ENCODE measurements at regions not wholly inside any gene's neighbourhood (a gene's known extent, or its start where the extent isn't known, plus 50 kb on each side); places are given as distances from the start of the nearest gene placed in this dataset.
"Not testable (repeated sequence)": the region's sequence is repeated elsewhere in the genome, so short reads cannot be mapped to it uniquely, and the experiment has no call there.

GRCh38 chr10:123318516-123318915, 164.3 kb downstream of the BUB3 start:
- no peak for DNase-seq (ENCODE audit: low spot score)

GRCh38 chr10:123320091-123320490, 165.9 kb downstream of the BUB3 start:
- DNase-seq (ENCODE audit: low spot score) = no peak

- no peak for DNase-seq (ENCODE audit: low spot score)
Observed at GRCh38 chr10:123323884-123324283, 169.7 kb downstream of the BUB3 start.

- DNase-seq (ENCODE audit: low spot score) = no peak
Observed at GRCh38 chr10:123325663-123326190, 171.5 kb downstream of the BUB3 start.

GRCh38 chr10:123326674-123327073, 172.5 kb downstream of the BUB3 start:
- no peak for DNase-seq (ENCODE audit: low spot score)

- DNase-seq (ENCODE audit: low spot score) = no peak
Observed at GRCh38 chr10:123327450-123327849, 173.2 kb downstream of the BUB3 start.

- no peak for DNase-seq (ENCODE audit: low spot score)
Observed at GRCh38 chr10:123327896-123328295, 173.7 kb downstream of the BUB3 start.

- DNase-seq (ENCODE audit: low spot score) = no peak
Observed at GRCh38 chr10:123331438-123331837, 177.2 kb downstream of the BUB3 start.

GRCh38 chr10:123346581-123346980, 192.4 kb downstream of the BUB3 start:
- no peak for DNase-seq (ENCODE audit: low spot score)

- DNase-seq (ENCODE audit: low spot score) = no peak
Observed at GRCh38 chr10:123348691-123349572, 194.7 kb downstream of the BUB3 start.

GRCh38 chr10:123351715-123352114, 197.5 kb downstream of the BUB3 start:
- DNase-seq (ENCODE audit: low spot score) = no peak

- no peak for DNase-seq (ENCODE audit: low spot score)
Observed at GRCh38 chr10:123354521-123354920, 200.3 kb downstream of the BUB3 start.

GRCh38 chr10:123355748-123356481, 201.7 kb downstream of the BUB3 start:
- DNase-seq (ENCODE audit: low spot score) = no peak

GRCh38 chr10:123356799-123357198, 202.6 kb downstream of the BUB3 start:
- no peak for DNase-seq (ENCODE audit: low spot score)

- DNase-seq (ENCODE audit: low spot score) = no peak
Observed at GRCh38 chr10:123357421-123357930, 203.3 kb downstream of the BUB3 start.

- no peak for DNase-seq (ENCODE audit: low spot score)
Observed at GRCh38 chr10:123359539-123359938, 205.3 kb downstream of the BUB3 start.

GRCh38 chr10:123361832-123362231, 207.6 kb downstream of the BUB3 start:
- DNase-seq (ENCODE audit: low spot score) = no peak

GRCh38 chr10:123367195-123367594, 213.0 kb downstream of the BUB3 start:
- no peak for DNase-seq (ENCODE audit: low spot score)

- DNase-seq (ENCODE audit: low spot score) = not testable (repeated sequence)
Observed at GRCh38 chr10:123371626-123372025, 217.4 kb downstream of the BUB3 start.

- DNase-seq (ENCODE audit: low spot score) = no peak
Observed at GRCh38 chr10:123373591-123373990, 219.4 kb downstream of the BUB3 start.

GRCh38 chr10:123375097-123375496, 220.9 kb downstream of the BUB3 start:
- DNase-seq (ENCODE audit: low spot score) = no peak

- no peak for DNase-seq (ENCODE audit: low spot score)
Observed at GRCh38 chr10:123375738-123376137, 221.5 kb downstream of the BUB3 start.

GRCh38 chr10:123377883-123378282, 223.7 kb downstream of the BUB3 start:
- no peak for DNase-seq (ENCODE audit: low spot score)

Measured in activated CD4-positive, alpha-beta T cell treated with anti-CD3 and anti-CD28 coated beads, Interleukin-2, Interleukin-4, amounts not matched to agents 100 ng/mL and 50 ng/mL, durations not matched to agents 16 hours and 8 hours (primary cell).